Neural cell (in vitro differentiated cells): ENCODE measurements at regions not wholly inside any gene's neighbourhood (a gene's known extent, or its start where the extent isn't known, plus 50 kb on each side); places are given as distances from the start of the nearest gene placed in this dataset.

ENCODE experiments used
- H2AFZ ChIP-seq: fragments of 200-600, 300-800 bp; sonication (generic), shearing (Covaris generic); 2 replicates; pipeline ENCODE4 v1.6.0; 2014; ENCODE audit warnings: low read depth, mild to moderate bottlenecking, antibody characterized with exemption, low read length, moderate library complexity
- H3F3A ChIP-seq: fragments of 200-600 bp; shearing (Covaris generic); 2 replicates; pipeline ENCODE4 v1.6.1; 2016; ENCODE audit warnings: mild to moderate bottlenecking, moderate library complexity, mixed read lengths, antibody characterized with exemption, low read length; ENCODE audit not compliant: insufficient read depth, poor library complexity, severe bottlenecking
- H3K27ac ChIP-seq: fragments of 200-600, 300-800 bp; sonication (generic), shearing (Covaris generic); 2 replicates; pipeline ENCODE4 v1.5.1; 2014; ENCODE audit warnings: mild to moderate bottlenecking, low read length, moderate library complexity
- H3K27me3 ChIP-seq: fragments of 300-800, 200-600 bp; sonication (generic), shearing (Covaris generic); 2 replicates; pipeline ENCODE4 v1.6.0; 2014; ENCODE audit warnings: mild to moderate bottlenecking, low read depth, low read length, moderate library complexity; ENCODE audit not compliant: insufficient read depth
- H3K36me3 ChIP-seq: fragments of 300-800, 200-600 bp; sonication (generic), shearing (Covaris generic); 2 replicates; pipeline ENCODE4 v1.5.1; 2014; ENCODE audit warnings: mild to moderate bottlenecking, antibody characterized with exemption, low read length, moderate library complexity; ENCODE audit not compliant: insufficient read depth
- H3K4me2 ChIP-seq: fragments of 300-800, 200-600 bp; sonication (generic), shearing (Covaris generic); 2 replicates; pipeline ENCODE4 v1.6.0; 2014; ENCODE audit warnings: mild to moderate bottlenecking, low read length
- H3K4me3 ChIP-seq: fragments of 300-800, 200-600 bp; sonication (generic), shearing (Covaris generic); 2 replicates; pipeline ENCODE4 v1.5.1; 2014; ENCODE audit warnings: mild to moderate bottlenecking, low read length, moderate library complexity
- H3K79me2 ChIP-seq: fragments of 200-600 bp; shearing (Covaris generic); replicated peaks from 2 replicates; pipeline ENCODE4 v1.6.0; 2014; ENCODE audit warnings: mild to moderate bottlenecking, low read length, moderate library complexity; ENCODE audit not compliant: insufficient read depth
- H3K9ac ChIP-seq: fragments of 300-800, 200-600 bp; sonication (generic), shearing (Covaris generic); 2 replicates; pipeline ENCODE4 v1.6.1; 2016; ENCODE audit warnings: mild to moderate bottlenecking, low read length, mixed read lengths
- H3K9me2 ChIP-seq: fragments of 200-600 bp; shearing (Covaris generic); 2 replicates; pipeline ENCODE4 v1.6.1; 2016; ENCODE audit warnings: mild to moderate bottlenecking, low read length, mixed read lengths; ENCODE audit not compliant: insufficient read depth
- H3K9me3 ChIP-seq: fragments of 200-600, 300-800 bp; sonication (generic), shearing (Covaris generic); 2 replicates; pipeline ENCODE4 v1.6.1; 2016; ENCODE audit warnings: mild to moderate bottlenecking, mixed run types, low read length, moderate library complexity, mixed read lengths
- H4K20me1 ChIP-seq: fragments of 200-600 bp; shearing (Covaris generic); 2 replicates; pipeline ENCODE4 v1.6.1; 2016; ENCODE audit warnings: mild to moderate bottlenecking, mixed run types; ENCODE audit not compliant: insufficient read depth
- EP300 ChIP-seq: fragments of 450-650 bp; conservative IDR thresholded peaks from 2 replicates; pipeline ENCODE4 v1.6.1; 2014; ENCODE audit warnings: antibody characterized with exemption, mild to moderate bottlenecking, moderate library complexity; ENCODE audit not compliant: poor library complexity, severe bottlenecking
- EZH2 ChIP-seq: fragments of 200-600, 300-800 bp; shearing (Covaris generic), sonication (generic); IDR thresholded peaks from 2 replicates; pipeline ENCODE4 v1.6.1; 2014; ENCODE audit warnings: antibody characterized with exemption, low read length, borderline replicate concordance, mild to moderate bottlenecking; ENCODE audit not compliant: insufficient read depth, poor library complexity, severe bottlenecking
- MXI1 ChIP-seq: fragments of 450-650 bp; conservative IDR thresholded peaks from 2 replicates; pipeline ENCODE4 v1.6.1; 2014; ENCODE audit warnings: antibody characterized with exemption, mild to moderate bottlenecking; ENCODE audit not compliant: poor library complexity, severe bottlenecking
- POLR2AphosphoS5 ChIP-seq: IDR thresholded peaks from 2 replicates; pipeline ENCODE4 v1.6.1; 2012
- RAD21 ChIP-seq: fragments of 450-650 bp; conservative IDR thresholded peaks from 2 replicates; pipeline ENCODE4 v1.6.1; 2014; ENCODE audit warnings: antibody characterized with exemption, mild to moderate bottlenecking, moderate library complexity
- SMC3 ChIP-seq: fragments of 450-650 bp; conservative IDR thresholded peaks from 2 replicates; pipeline ENCODE4 v1.6.1; 2014; ENCODE audit warnings: antibody characterized with exemption, mild to moderate bottlenecking, moderate library complexity; ENCODE audit not compliant: poor library complexity
- TAF1 ChIP-seq: IDR thresholded peaks from 2 replicates; pipeline ENCODE4 v1.6.1; 2012; ENCODE audit warnings: low read depth
- TF ChIP-seq, protein P1 (sequence below): IDR thresholded peaks from 2 replicates; pipeline ENCODE4 v1.6.1; 2012; ENCODE audit warnings: borderline replicate concordance
- TF ChIP-seq, protein P2 (sequence below): fragments of 450-650 bp; IDR thresholded peaks from 2 replicates; pipeline ENCODE4 v1.5.1; 2014; ENCODE audit warnings: antibody characterized with exemption, mild to moderate bottlenecking, moderate library complexity; ENCODE audit not compliant: poor library complexity, severe bottlenecking

- Histone ChIP-seq H3K27me3 (no peaks in the 10 kb centered on the region), H3K4me3 (no peak overlapping the region), H3K9me2 (no peaks in the 10 kb centered on the region), H3K9me3 (no peaks in the 10 kb centered on the region), H3K4me2 (no peak overlapping the region), H2AFZ (no peak overlapping the region), H3K27ac (no peak overlapping the region), H3K36me3 (no peaks in the 10 kb centered on the region), H4K20me1 (no peaks in the 10 kb centered on the region), H3K9ac (no peak overlapping the region), H3F3A (no peaks in the 10 kb centered on the region), H3K79me2 (no peaks in the 10 kb centered on the region)
- no peak for TF ChIP-seq EP300
These were observed 315.2 kb upstream of the SLIT2 start for GRCh38 chr4:19936476-19936875.

GRCh38 chr4:19930742-19931141 lies 321.0 kb upstream of the SLIT2 start:
- H3K9ac ChIP-seq, result no peak overlapping the region
- H4K20me1 ChIP-seq, result no peaks in the 10 kb centered on the region
- H2AFZ ChIP-seq, result no peak overlapping the region
- H3F3A ChIP-seq, result no peaks in the 10 kb centered on the region
- H3K27me3 ChIP-seq, result no peaks in the 10 kb centered on the region
- no peaks in the 10 kb centered on the region for H3K36me3 ChIP-seq
- H3K79me2 ChIP-seq, result no peaks in the 10 kb centered on the region
- TF ChIP-seq RAD21 (no peak), SMC3 (no peak), EZH2 (no peak), MXI1 (no peak), POLR2AphosphoS5 (no peak), TAF1 (no peak), EP300 (no peak)
- TF ChIP-seq, protein P1, sequence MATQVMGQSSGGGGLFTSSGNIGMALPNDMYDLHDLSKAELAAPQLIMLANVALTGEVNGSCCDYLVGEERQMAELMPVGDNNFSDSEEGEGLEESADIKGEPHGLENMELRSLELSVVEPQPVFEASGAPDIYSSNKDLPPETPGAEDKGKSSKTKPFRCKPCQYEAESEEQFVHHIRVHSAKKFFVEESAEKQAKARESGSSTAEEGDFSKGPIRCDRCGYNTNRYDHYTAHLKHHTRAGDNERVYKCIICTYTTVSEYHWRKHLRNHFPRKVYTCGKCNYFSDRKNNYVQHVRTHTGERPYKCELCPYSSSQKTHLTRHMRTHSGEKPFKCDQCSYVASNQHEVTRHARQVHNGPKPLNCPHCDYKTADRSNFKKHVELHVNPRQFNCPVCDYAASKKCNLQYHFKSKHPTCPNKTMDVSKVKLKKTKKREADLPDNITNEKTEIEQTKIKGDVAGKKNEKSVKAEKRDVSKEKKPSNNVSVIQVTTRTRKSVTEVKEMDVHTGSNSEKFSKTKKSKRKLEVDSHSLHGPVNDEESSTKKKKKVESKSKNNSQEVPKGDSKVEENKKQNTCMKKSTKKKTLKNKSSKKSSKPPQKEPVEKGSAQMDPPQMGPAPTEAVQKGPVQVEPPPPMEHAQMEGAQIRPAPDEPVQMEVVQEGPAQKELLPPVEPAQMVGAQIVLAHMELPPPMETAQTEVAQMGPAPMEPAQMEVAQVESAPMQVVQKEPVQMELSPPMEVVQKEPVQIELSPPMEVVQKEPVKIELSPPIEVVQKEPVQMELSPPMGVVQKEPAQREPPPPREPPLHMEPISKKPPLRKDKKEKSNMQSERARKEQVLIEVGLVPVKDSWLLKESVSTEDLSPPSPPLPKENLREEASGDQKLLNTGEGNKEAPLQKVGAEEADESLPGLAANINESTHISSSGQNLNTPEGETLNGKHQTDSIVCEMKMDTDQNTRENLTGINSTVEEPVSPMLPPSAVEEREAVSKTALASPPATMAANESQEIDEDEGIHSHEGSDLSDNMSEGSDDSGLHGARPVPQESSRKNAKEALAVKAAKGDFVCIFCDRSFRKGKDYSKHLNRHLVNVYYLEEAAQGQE, result no peak
- TF ChIP-seq, protein P2, sequence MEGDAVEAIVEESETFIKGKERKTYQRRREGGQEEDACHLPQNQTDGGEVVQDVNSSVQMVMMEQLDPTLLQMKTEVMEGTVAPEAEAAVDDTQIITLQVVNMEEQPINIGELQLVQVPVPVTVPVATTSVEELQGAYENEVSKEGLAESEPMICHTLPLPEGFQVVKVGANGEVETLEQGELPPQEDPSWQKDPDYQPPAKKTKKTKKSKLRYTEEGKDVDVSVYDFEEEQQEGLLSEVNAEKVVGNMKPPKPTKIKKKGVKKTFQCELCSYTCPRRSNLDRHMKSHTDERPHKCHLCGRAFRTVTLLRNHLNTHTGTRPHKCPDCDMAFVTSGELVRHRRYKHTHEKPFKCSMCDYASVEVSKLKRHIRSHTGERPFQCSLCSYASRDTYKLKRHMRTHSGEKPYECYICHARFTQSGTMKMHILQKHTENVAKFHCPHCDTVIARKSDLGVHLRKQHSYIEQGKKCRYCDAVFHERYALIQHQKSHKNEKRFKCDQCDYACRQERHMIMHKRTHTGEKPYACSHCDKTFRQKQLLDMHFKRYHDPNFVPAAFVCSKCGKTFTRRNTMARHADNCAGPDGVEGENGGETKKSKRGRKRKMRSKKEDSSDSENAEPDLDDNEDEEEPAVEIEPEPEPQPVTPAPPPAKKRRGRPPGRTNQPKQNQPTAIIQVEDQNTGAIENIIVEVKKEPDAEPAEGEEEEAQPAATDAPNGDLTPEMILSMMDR, result no peak
- H3K9me3 ChIP-seq, result no peaks in the 10 kb centered on the region
- H3K4me2 ChIP-seq, result no peak overlapping the region
- H3K27ac ChIP-seq, result no peak overlapping the region
- H3K9me2 ChIP-seq, result no peaks in the 10 kb centered on the region
- H3K4me3 ChIP-seq, result no peak overlapping the region

- H3K9ac ChIP-seq, result no peak overlapping the region
- H3K4me2 ChIP-seq, result no peak overlapping the region
- H3K27me3 ChIP-seq, result no peaks in the 10 kb centered on the region
These were observed 324.3 kb upstream of the SLIT2 start for GRCh38 chr4:19927381-19927780.

More at GRCh38 chr4:19927381-19927780, 324.3 kb upstream of the SLIT2 start:
- H3K9me3 ChIP-seq, result no peaks in the 10 kb centered on the region
- no peaks in the 10 kb centered on the region for H3K36me3 ChIP-seq
- no peaks in the 10 kb centered on the region for H4K20me1 ChIP-seq
- no peak overlapping the region for H3K4me3 ChIP-seq
- no peak overlapping the region for H3K27ac ChIP-seq
- no peak overlapping the region for H2AFZ ChIP-seq
- H3K79me2 ChIP-seq, result no peaks in the 10 kb centered on the region
- no peaks in the 10 kb centered on the region for H3F3A ChIP-seq
- TF ChIP-seq, protein P1, result no peak
- TF ChIP-seq TAF1, result no peak
- TF ChIP-seq POLR2AphosphoS5, result no peak
- TF ChIP-seq MXI1, result no peak
- no peak for TF ChIP-seq EZH2
- TF ChIP-seq SMC3, result no peak
- TF ChIP-seq, protein P2, result no peak
- no peaks in the 10 kb centered on the region for H3K9me2 ChIP-seq
